Activated CD4-positive, alpha-beta memory T cell treated with anti-CD3 and anti-CD28 coated beads for 36 hours (primary cell): ENCODE measurements at regions not wholly inside any gene's neighbourhood (a gene's known extent, or its start where the extent isn't known, plus 50 kb on each side); places are given as distances from the start of the nearest gene placed in this dataset.

ENCODE experiments used
- CTCF ChIA-PET: fragments of 350-600 bp; sonication (Branson Sonifier 250); formaldehyde crosslinking; loops from one replicate; lab custom pipeline; 2021; ENCODE audit warnings: antibody characterized with exemption, inconsistent platforms; lab: Charles Lee
- POLR2A ChIA-PET: fragments of 350-600 bp; sonication (Branson Sonifier 250); formaldehyde crosslinking; loops from one replicate; lab custom pipeline; 2021; ENCODE audit warnings: antibody characterized with exemption; lab: Charles Lee
- DNase-seq: peaks from one replicate; pipeline ENCODE4 v3.0.0-alpha.2; 2020
- H3K27ac Mint-ChIP-seq: one replicate; pipeline ENCODE4 v1.8.0; 2021; ENCODE audit warnings: mixed read lengths
- H3K27me3 Mint-ChIP-seq: one replicate; pipeline ENCODE4 v1.8.0; 2021; ENCODE audit warnings: mixed read lengths
- H3K36me3 Mint-ChIP-seq: one replicate; pipeline ENCODE4 v1.8.0; 2021; ENCODE audit warnings: mixed read lengths
- H3K4me1 Mint-ChIP-seq: one replicate; pipeline ENCODE4 v1.8.0; 2021; ENCODE audit warnings: low read depth, mixed read lengths
- H3K4me3 Mint-ChIP-seq: one replicate; pipeline ENCODE4 v1.8.0; 2021; ENCODE audit warnings: mild to moderate bottlenecking, mixed read lengths
- H3K9me3 Mint-ChIP-seq: one replicate; pipeline ENCODE4 v1.8.0; 2021; ENCODE audit warnings: mixed read lengths
- intact Hi-C: fragments of 100-400 bp; cut with micrococcal nuclease; formaldehyde crosslinking; loops from one replicate; pipeline ENCODE4 v1.15.1; 2023

- Mint-ChIP-seq H3K4me1 (no peaks in the 10 kb centered on the region), H3K36me3 (no peaks in the 10 kb centered on the region), H3K27ac (no peak overlapping the region), H3K4me3 (no peak overlapping the region), H3K27me3 (no peaks in the 10 kb centered on the region), H3K9me3 (no peaks in the 10 kb centered on the region)
- intact Hi-C loops, result no loop called here
- ChIA-PET POLR2A (no interaction called here), CTCF (no interaction called here)
- DNase-seq, result no peak
These were observed 534.6 kb downstream of the BCOR start for GRCh38 chrX:39563178-39563577.

- intact Hi-C loops, result no loop called here
- Mint-ChIP-seq H3K27me3 (no peaks in the 10 kb centered on the region), H3K4me3 (no peak overlapping the region), H3K36me3 (no peaks in the 10 kb centered on the region), H3K4me1 (no peaks in the 10 kb centered on the region), H3K9me3 (no peaks in the 10 kb centered on the region), H3K27ac (no peak overlapping the region)
- ChIA-PET CTCF (no interaction called here), POLR2A (no interaction called here)
- no peak for DNase-seq
These were observed 533.0 kb downstream of the BCOR start for GRCh38 chrX:39564751-39565150.

- no peak for DNase-seq
- no peaks in the 10 kb centered on the region for H3K36me3 Mint-ChIP-seq
- no peaks in the 10 kb centered on the region for H3K27me3 Mint-ChIP-seq
- CTCF ChIA-PET, result interaction anchor here (0.6 kb wide), 1 partner anchor 169 kb away, joined by 3 read pairs; no protein-coding TSS in a partner anchor
- no peaks in the 10 kb centered on the region for H3K9me3 Mint-ChIP-seq
- POLR2A ChIA-PET, result no interaction called here
- intact Hi-C loops, result no loop called here
- H3K4me1 Mint-ChIP-seq, result peaks cover 20% of the 10 kb centered on the region
- no peak overlapping the region for H3K4me3 Mint-ChIP-seq
- no peak overlapping the region for H3K27ac Mint-ChIP-seq
These were observed 523.6 kb downstream of the BCOR start for GRCh38 chrX:39574178-39574577.

GRCh38 chrX:39576041-39576872 lies 521.5 kb downstream of the BCOR start:
- H3K9me3 Mint-ChIP-seq, result no peaks in the 10 kb centered on the region
- peaks cover 23% of the 10 kb centered on the region for H3K4me1 Mint-ChIP-seq
- CTCF ChIA-PET, result no interaction called here
- H3K36me3 Mint-ChIP-seq, result no peaks in the 10 kb centered on the region
- no peak for DNase-seq
- no peaks in the 10 kb centered on the region for H3K27me3 Mint-ChIP-seq
- POLR2A ChIA-PET, result interaction anchor here (2.0 kb wide), 1 partner anchor 24 kb away, joined by 4 read pairs; no protein-coding TSS in a partner anchor
- intact Hi-C loops, result no loop called here
- H3K4me3 Mint-ChIP-seq, result no peak overlapping the region
- H3K27ac Mint-ChIP-seq, result no peak overlapping the region

- Mint-ChIP-seq H3K4me1 (peaks cover 23% of the 10 kb centered on the region), H3K27ac (peak overlapping the region; percentile 51), H3K4me3 (no peak overlapping the region), H3K36me3 (no peaks in the 10 kb centered on the region), H3K27me3 (no peaks in the 10 kb centered on the region), H3K9me3 (no peaks in the 10 kb centered on the region)
- intact Hi-C loops, result no loop called here
- ChIA-PET POLR2A (interaction anchor here (2.0 kb wide), 2 partner anchors 26 to 37 kb away, joined by 4 to 8 read pairs; no protein-coding TSS in a partner anchor), CTCF (no interaction called here)
- DNase-seq, result no peak
These were observed 520.4 kb downstream of the BCOR start for GRCh38 chrX:39577206-39577984.

- Mint-ChIP-seq H3K4me3 (peak overlapping the region; percentile 16), H3K27ac (peak overlapping the region; percentile 91), H3K9me3 (no peaks in the 10 kb centered on the region), H3K36me3 (no peaks in the 10 kb centered on the region), H3K4me1 (peaks cover 23% of the 10 kb centered on the region), H3K27me3 (no peaks in the 10 kb centered on the region)
- POLR2A ChIA-PET, result interaction anchor here (1.0 to 2.0 kb wide), 3 partner anchors 26 to 143 kb away, joined by 3 to 8 read pairs (median 4); no protein-coding TSS in a partner anchor
- peak; percentile 84 for DNase-seq
- CTCF ChIA-PET, result interaction anchor here (1.1 kb wide), 1 partner anchor 153 kb away, joined by 3 read pairs; no protein-coding TSS in a partner anchor
- intact Hi-C loops, result loop anchor here (1.0 to 2.0 kb wide), 4 partner anchors 36 to 269 kb away; no protein-coding TSS in a partner anchor
These were observed 519.5 kb downstream of the BCOR start for GRCh38 chrX:39577985-39578869.

- Mint-ChIP-seq H3K36me3 (no peaks in the 10 kb centered on the region), H3K27ac (no peak overlapping the region), H3K9me3 (no peaks in the 10 kb centered on the region), H3K4me1 (peaks cover 23% of the 10 kb centered on the region), H3K27me3 (no peaks in the 10 kb centered on the region), H3K4me3 (no peak overlapping the region)
- CTCF ChIA-PET, result no interaction called here
- no peak for DNase-seq
- intact Hi-C loops, result no loop called here
- POLR2A ChIA-PET, result no interaction called here
These were observed 517.7 kb downstream of the BCOR start for GRCh38 chrX:39580043-39580442.

GRCh38 chrX:39581411-39581810 lies 516.3 kb downstream of the BCOR start:
- Mint-ChIP-seq H3K9me3 (no peaks in the 10 kb centered on the region), H3K4me1 (peaks cover 23% of the 10 kb centered on the region), H3K27ac (no peak overlapping the region), H3K36me3 (no peaks in the 10 kb centered on the region), H3K27me3 (no peaks in the 10 kb centered on the region), H3K4me3 (no peak overlapping the region)
- POLR2A ChIA-PET, result no interaction called here
- DNase-seq, result no peak
- intact Hi-C loops, result no loop called here
- CTCF ChIA-PET, result no interaction called here

- Mint-ChIP-seq H3K36me3 (no peaks in the 10 kb centered on the region), H3K4me1 (peaks cover 21% of the 10 kb centered on the region), H3K9me3 (no peaks in the 10 kb centered on the region), H3K4me3 (no peak overlapping the region), H3K27me3 (no peaks in the 10 kb centered on the region), H3K27ac (no peak overlapping the region)
- ChIA-PET CTCF (no interaction called here), POLR2A (no interaction called here)
- intact Hi-C loops, result no loop called here
- no peak for DNase-seq
These were observed 515.7 kb downstream of the BCOR start for GRCh38 chrX:39582091-39582490.

GRCh38 chrX:39582976-39583375 lies 514.8 kb downstream of the BCOR start:
- H3K27me3 Mint-ChIP-seq, result no peaks in the 10 kb centered on the region
- H3K9me3 Mint-ChIP-seq, result no peaks in the 10 kb centered on the region
- peaks cover 13% of the 10 kb centered on the region for H3K4me1 Mint-ChIP-seq
- H3K36me3 Mint-ChIP-seq, result no peaks in the 10 kb centered on the region
- CTCF ChIA-PET, result no interaction called here
- H3K27ac Mint-ChIP-seq, result no peak overlapping the region
- no peak overlapping the region for H3K4me3 Mint-ChIP-seq
- DNase-seq, result no peak
- intact Hi-C loops, result no loop called here
- POLR2A ChIA-PET, result no interaction called here

GRCh38 chrX:39585808-39586207 lies 511.9 kb downstream of the BCOR start:
- Mint-ChIP-seq H3K36me3 (no peaks in the 10 kb centered on the region), H3K27me3 (no peaks in the 10 kb centered on the region), H3K4me3 (no peak overlapping the region), H3K4me1 (no peaks in the 10 kb centered on the region), H3K9me3 (no peaks in the 10 kb centered on the region), H3K27ac (no peak overlapping the region)
- CTCF ChIA-PET, result no interaction called here
- POLR2A ChIA-PET, result no interaction called here
- intact Hi-C loops, result no loop called here
- DNase-seq, result no peak
